PC-3 (cell line): ENCODE measurements at regions not wholly inside any gene's neighbourhood (a gene's known extent, or its start where the extent isn't known, plus 50 kb on each side); places are given as distances from the start of the nearest gene placed in this dataset.

Experiments
- ATAC-seq: fragments of 200-7000 bp; cut with Tn5 transposase; 2 replicates; pipeline ENCODE4 v1.9.1; 2020; ENCODE audit warnings: mild to moderate bottlenecking, moderate library complexity
- BruUV-seq: library from RNA; stranded (reverse); fragments of 400-500 nt; replicated peaks from 2 replicates; lab custom pipeline; 2021; lab: Mats Ljungman, UMichigan
- CTCF ChIA-PET: fragments of 300-600 bp; sonication (Branson Sonifier 250); formaldehyde crosslinking; loops from one replicate; lab custom pipeline; 2022; ENCODE audit warnings: antibody characterized with exemption; lab: Charles Lee
- POLR2A ChIA-PET: fragments of 300-600 bp; sonication (Branson Sonifier 250); formaldehyde crosslinking; loops from one replicate; lab custom pipeline; 2022; ENCODE audit warnings: antibody characterized with exemption; ENCODE audit not compliant: unreplicated experiment; lab: Charles Lee
- DNase-seq: peaks from one replicate; pipeline ENCODE4 v3.0.0-alpha.2; 2015
- H2AFZ ChIP-seq: fragments of 300-600 bp; sonication (generic); 2 replicates; pipeline ENCODE4 v1.6.0; 2016; ENCODE audit warnings: antibody characterized with exemption, low read length
- H3F3A ChIP-seq: fragments of 300-600 bp; sonication (generic); one replicate; pipeline ENCODE4 v1.6.0; 2017; ENCODE audit warnings: antibody characterized with exemption, low read length, control low read depth, mild to moderate bottlenecking; ENCODE audit not compliant: unreplicated experiment
- H3K27ac ChIP-seq: fragments of 300-600 bp; sonication (generic); 2 replicates; pipeline ENCODE4 v1.5.1; 2016; ENCODE audit warnings: mild to moderate bottlenecking, low read length
- H3K27me3 ChIP-seq: fragments of 300-600 bp; sonication (generic); 2 replicates; pipeline ENCODE4 v1.6.1; 2016; ENCODE audit warnings: low read length, mixed read lengths
- H3K36me3 ChIP-seq: fragments of 300-600 bp; sonication (generic); 2 replicates; pipeline ENCODE4 v1.6.1; 2016; ENCODE audit warnings: low read depth, mixed run types, low read length, mixed read lengths
- H3K4me1 ChIP-seq: fragments of 300-600 bp; sonication (generic); 2 replicates; pipeline ENCODE4 v1.5.1; 2016; ENCODE audit warnings: low read length; ENCODE audit not compliant: insufficient read depth
- H3K4me2 ChIP-seq: fragments of 300-600 bp; sonication (generic); 2 replicates; pipeline ENCODE4 v1.6.0; 2016; ENCODE audit warnings: low read length
- H3K4me3 ChIP-seq: fragments of 300-600 bp; sonication (generic); 2 replicates; pipeline ENCODE4 v1.5.1; 2016; ENCODE audit warnings: mild to moderate bottlenecking, low read length, mixed read lengths
- H3K79me2 ChIP-seq: fragments of 300-600 bp; sonication (generic); 2 replicates; pipeline ENCODE4 v1.6.1; 2017; ENCODE audit warnings: low read length, mixed read lengths
- H3K9ac ChIP-seq: fragments of 300-600 bp; sonication (generic); 2 replicates; pipeline ENCODE4 v1.6.0; 2016; ENCODE audit warnings: mild to moderate bottlenecking, low read length
- H3K9me2 ChIP-seq: fragments of 300-600 bp; sonication (generic); replicated peaks from 2 replicates; pipeline ENCODE4 v1.6.1; 2016; ENCODE audit warnings: mixed run types, low read length, mixed read lengths
- H3K9me3 ChIP-seq: fragments of 300-600 bp; sonication (generic); 2 replicates; pipeline ENCODE4 v1.6.1; 2016; ENCODE audit warnings: low read length, mixed read lengths
- H4K20me1 ChIP-seq: fragments of 300-600 bp; sonication (generic); 2 replicates; pipeline ENCODE4 v1.6.1; 2016; ENCODE audit warnings: low read length, mixed read lengths
- EZH2 ChIP-seq: fragments of 300-600 bp; sonication (generic); IDR thresholded peaks from one replicate; pipeline ENCODE4 v1.6.1; 2017; ENCODE audit warnings: antibody characterized with exemption, mild to moderate bottlenecking, low read length; ENCODE audit not compliant: unreplicated experiment
- EZH2phosphoT487 ChIP-seq: fragments of 300-600 bp; sonication (generic); IDR thresholded peaks from 2 replicates; pipeline ENCODE4 v1.6.1; 2018; ENCODE audit warnings: mild to moderate bottlenecking, antibody characterized with exemption, low read length, borderline replicate concordance
- intact Hi-C: fragments of 100-400 bp; cut with micrococcal nuclease; formaldehyde crosslinking; loops from 2 replicates; pipeline ENCODE4 v1.9.0; 2023
- TF ChIP-seq, protein P1 (sequence below): fragments of 300-600 bp; sonication (generic); conservative IDR thresholded peaks from 2 replicates; pipeline ENCODE4 v1.5.1; 2017; ENCODE audit warnings: antibody characterized with exemption, low read depth, mild to moderate bottlenecking, low read length

GRCh38 chr12:9333161-9333560 is 125.0 kb upstream of the PZP start:
- H3K9me3 ChIP-seq = no peaks in the 10 kb centered on the region
- H3K9ac ChIP-seq = no peak overlapping the region
- BruUV-seq = no TSS peak
- ATAC-seq (no peak), DNase-seq (no peak)
- H3K79me2 ChIP-seq = no peaks in the 10 kb centered on the region
- H3K27ac ChIP-seq = no peak overlapping the region
- H2AFZ ChIP-seq = no peak overlapping the region
- H3K27me3 ChIP-seq = no peaks in the 10 kb centered on the region
- H3K9me2 ChIP-seq = no peaks in the 10 kb centered on the region
- no peaks in the 10 kb centered on the region for H3K4me1 ChIP-seq
- ChIA-PET CTCF (no interaction called here), POLR2A (no interaction called here)
- TF ChIP-seq EZH2phosphoT487 (no peak), EZH2 (no peak)
- TF ChIP-seq, protein P1, sequence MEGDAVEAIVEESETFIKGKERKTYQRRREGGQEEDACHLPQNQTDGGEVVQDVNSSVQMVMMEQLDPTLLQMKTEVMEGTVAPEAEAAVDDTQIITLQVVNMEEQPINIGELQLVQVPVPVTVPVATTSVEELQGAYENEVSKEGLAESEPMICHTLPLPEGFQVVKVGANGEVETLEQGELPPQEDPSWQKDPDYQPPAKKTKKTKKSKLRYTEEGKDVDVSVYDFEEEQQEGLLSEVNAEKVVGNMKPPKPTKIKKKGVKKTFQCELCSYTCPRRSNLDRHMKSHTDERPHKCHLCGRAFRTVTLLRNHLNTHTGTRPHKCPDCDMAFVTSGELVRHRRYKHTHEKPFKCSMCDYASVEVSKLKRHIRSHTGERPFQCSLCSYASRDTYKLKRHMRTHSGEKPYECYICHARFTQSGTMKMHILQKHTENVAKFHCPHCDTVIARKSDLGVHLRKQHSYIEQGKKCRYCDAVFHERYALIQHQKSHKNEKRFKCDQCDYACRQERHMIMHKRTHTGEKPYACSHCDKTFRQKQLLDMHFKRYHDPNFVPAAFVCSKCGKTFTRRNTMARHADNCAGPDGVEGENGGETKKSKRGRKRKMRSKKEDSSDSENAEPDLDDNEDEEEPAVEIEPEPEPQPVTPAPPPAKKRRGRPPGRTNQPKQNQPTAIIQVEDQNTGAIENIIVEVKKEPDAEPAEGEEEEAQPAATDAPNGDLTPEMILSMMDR = no peak
- H3K36me3 ChIP-seq = no peaks in the 10 kb centered on the region
- intact Hi-C loops = no loop called here
- no peaks in the 10 kb centered on the region for H4K20me1 ChIP-seq
- H3K4me2 ChIP-seq = no peak overlapping the region
- no peaks in the 10 kb centered on the region for H3F3A ChIP-seq
- no peak overlapping the region for H3K4me3 ChIP-seq

- CTCF ChIA-PET = no interaction called here
Measured at GRCh38 chr12:9332564-9332963, 124.4 kb upstream of the PZP start.

GRCh38 chr12:9331218-9331626 is 123.0 kb upstream of the PZP start:
- Histone ChIP-seq H3K4me3 (no peak overlapping the region), H3K9me3 (no peaks in the 10 kb centered on the region), H3K27me3 (no peaks in the 10 kb centered on the region), H3K79me2 (no peaks in the 10 kb centered on the region), H3F3A (no peaks in the 10 kb centered on the region), H3K4me1 (no peaks in the 10 kb centered on the region), H3K9ac (no peak overlapping the region), H3K27ac (no peak overlapping the region), H3K9me2 (no peaks in the 10 kb centered on the region), H4K20me1 (no peaks in the 10 kb centered on the region), H3K4me2 (no peak overlapping the region), H3K36me3 (no peaks in the 10 kb centered on the region), H2AFZ (no peak overlapping the region)
- BruUV-seq = no TSS peak
- TF ChIP-seq, protein P1 = peak; percentile 87
- no peak for TF ChIP-seq EZH2
- TF ChIP-seq EZH2phosphoT487 = no peak
- DNase-seq = peak; percentile 59
- ChIA-PET POLR2A (no interaction called here), CTCF (interaction anchor here (0.5 kb wide), 1 partner anchor 15 kb away, joined by 3 read pairs; no protein-coding TSS in a partner anchor)
- ATAC-seq = peak; percentile 79
- intact Hi-C loops = no loop called here

More at GRCh38 chr12:9332564-9332963, 124.4 kb upstream of the PZP start:
- no peaks in the 10 kb centered on the region for H4K20me1 ChIP-seq
- no peaks in the 10 kb centered on the region for H3K9me2 ChIP-seq
- ATAC-seq (no peak), DNase-seq (no peak)
- no peak overlapping the region for H3K4me3 ChIP-seq
- no peaks in the 10 kb centered on the region for H3K4me1 ChIP-seq
- BruUV-seq = no TSS peak
- no peaks in the 10 kb centered on the region for H3K27me3 ChIP-seq
- TF ChIP-seq EZH2phosphoT487 (no peak), EZH2 (no peak)
- TF ChIP-seq, protein P1 = no peak
- H3K79me2 ChIP-seq = no peaks in the 10 kb centered on the region
- POLR2A ChIA-PET = no interaction called here
- intact Hi-C loops = no loop called here
- H2AFZ ChIP-seq = no peak overlapping the region
- H3K9me3 ChIP-seq = no peaks in the 10 kb centered on the region
- H3K36me3 ChIP-seq = no peaks in the 10 kb centered on the region
- H3K4me2 ChIP-seq = no peak overlapping the region
- no peak overlapping the region for H3K27ac ChIP-seq
- no peak overlapping the region for H3K9ac ChIP-seq
- H3F3A ChIP-seq = no peaks in the 10 kb centered on the region
